ENCODE measurements at regions not wholly inside any gene's neighbourhood (a gene's known extent, or its start where the extent isn't known, plus 50 kb on each side); places are given as distances from the start of the nearest gene placed in this dataset.

DNA sequence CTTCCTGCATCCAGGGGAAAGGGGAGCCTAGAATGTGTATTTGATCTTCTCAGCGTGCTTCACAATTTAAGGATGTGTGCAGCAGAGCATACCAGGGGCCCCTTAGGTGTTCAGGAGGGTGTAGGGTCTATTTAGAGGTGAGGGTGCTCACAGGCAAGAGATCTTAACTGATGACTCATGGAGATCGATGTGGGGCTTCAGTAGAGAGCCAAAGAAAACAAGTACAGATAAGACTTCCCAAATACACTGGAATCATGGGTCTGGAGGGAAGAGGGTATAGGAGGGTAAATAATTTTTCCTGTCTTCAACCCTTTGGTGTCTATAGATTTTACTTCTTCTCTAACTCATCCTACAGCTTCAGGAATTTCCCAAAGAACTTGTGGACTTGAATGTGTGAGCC lies 170.2 kb upstream of the LRRC3B start:
- no peak for TF ChIP-seq EZH2 (IDR thresholded peaks at IDR 0.05; ENCODE audit: borderline replicate concordance, low read depth, low read length, severe bottlenecking)
- no peak for TF ChIP-seq CTCF (IDR thresholded peaks at IDR 0.05; ENCODE audit: borderline replicate concordance, extremely low read depth, low read length, poor library complexity, severe bottlenecking)
- Histone ChIP-seq H3K4me1 (ENCODE audit: insufficient read depth, low read length) (no peaks in the 10 kb centered on the region), H3K36me3 (ENCODE audit: insufficient read depth, low read length) (no peaks in the 10 kb centered on the region), H4K20me1 (ENCODE audit: insufficient read depth, low read length) (no peaks in the 10 kb centered on the region), H3K27me3 (ENCODE audit: insufficient read depth, low read length, poor library complexity) (no peaks in the 10 kb centered on the region), H3K9me3 (ENCODE audit: insufficient read depth, low read length, severe bottlenecking) (no peaks in the 10 kb centered on the region), H2AFZ (ENCODE audit: low read depth, low read length) (no peak overlapping the region), H3K4me3 (ENCODE audit: low read depth in 1 of 2, low read length in 2 of 2) (no peak overlapping the region), H3K79me2 (ENCODE audit: insufficient read depth, low read length) (no peaks in the 10 kb centered on the region), H3K4me2 (ENCODE audit: insufficient read depth, low read length) (no peak overlapping the region), H3K9ac (ENCODE audit: low read depth, low read length) (no peak overlapping the region), H3K27ac (ENCODE audit: low read length) (no peak overlapping the region)
- DNase-seq (no peak), ATAC-seq (ENCODE audit: insufficient read depth, low read depth) (no peak)

GRCh38 chr3:26460985-26461384 lies 161.6 kb upstream of the LRRC3B start:
- H3K27ac ChIP-seq (ENCODE audit: low read length) = no peak overlapping the region
- H3K27me3 ChIP-seq (ENCODE audit: insufficient read depth, low read length, poor library complexity) = no peaks in the 10 kb centered on the region
- no peak overlapping the region for H3K4me2 ChIP-seq (ENCODE audit: insufficient read depth, low read length)
- no peak for ATAC-seq (ENCODE audit: insufficient read depth, low read depth)
- H3K9ac ChIP-seq (ENCODE audit: low read depth, low read length) = no peak overlapping the region
- H3K4me1 ChIP-seq (ENCODE audit: insufficient read depth, low read length) = no peaks in the 10 kb centered on the region
- no peaks in the 10 kb centered on the region for H3K36me3 ChIP-seq (ENCODE audit: insufficient read depth, low read length)
- TF ChIP-seq EZH2 (IDR thresholded peaks at IDR 0.05; ENCODE audit: borderline replicate concordance, low read depth, low read length, severe bottlenecking) (no peak), CTCF (IDR thresholded peaks at IDR 0.05; ENCODE audit: borderline replicate concordance, extremely low read depth, low read length, poor library complexity, severe bottlenecking) (no peak)
- H2AFZ ChIP-seq (ENCODE audit: low read depth, low read length) = no peak overlapping the region
- no peaks in the 10 kb centered on the region for H4K20me1 ChIP-seq (ENCODE audit: insufficient read depth, low read length)
- DNase-seq = no peak
- no peak overlapping the region for H3K4me3 ChIP-seq (ENCODE audit: low read depth in 1 of 2, low read length in 2 of 2)
- no peaks in the 10 kb centered on the region for H3K79me2 ChIP-seq (ENCODE audit: insufficient read depth, low read length)
- H3K9me3 ChIP-seq (ENCODE audit: insufficient read depth, low read length, severe bottlenecking) = no peaks in the 10 kb centered on the region

DNA sequence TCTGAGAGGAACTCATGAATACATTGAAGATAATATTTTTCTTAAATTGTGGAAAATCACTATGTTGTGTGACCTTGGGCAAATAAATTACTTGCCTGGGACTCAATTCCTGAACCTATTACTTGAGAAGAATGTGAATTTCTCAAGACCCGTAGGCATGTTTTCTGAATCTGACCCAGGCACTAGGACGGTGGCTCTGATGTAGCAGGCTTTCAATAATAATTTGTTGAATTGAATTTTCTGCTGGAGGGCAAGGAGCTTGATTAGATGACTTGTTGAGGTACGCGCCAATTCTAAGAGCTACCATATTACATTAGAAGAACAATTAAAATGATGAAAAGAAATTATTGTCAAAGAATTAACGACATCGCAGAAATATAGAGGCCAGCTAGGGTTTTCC lies 150.2 kb upstream of the LRRC3B start:
- TF ChIP-seq EZH2 (IDR thresholded peaks at IDR 0.05; ENCODE audit: borderline replicate concordance, low read depth, low read length, severe bottlenecking) (no peak), CTCF (IDR thresholded peaks at IDR 0.05; ENCODE audit: borderline replicate concordance, extremely low read depth, low read length, poor library complexity, severe bottlenecking) (no peak)
- no peak overlapping the region for H2AFZ ChIP-seq (ENCODE audit: low read depth, low read length)
- H4K20me1 ChIP-seq (ENCODE audit: insufficient read depth, low read length) = no peaks in the 10 kb centered on the region

DNA sequence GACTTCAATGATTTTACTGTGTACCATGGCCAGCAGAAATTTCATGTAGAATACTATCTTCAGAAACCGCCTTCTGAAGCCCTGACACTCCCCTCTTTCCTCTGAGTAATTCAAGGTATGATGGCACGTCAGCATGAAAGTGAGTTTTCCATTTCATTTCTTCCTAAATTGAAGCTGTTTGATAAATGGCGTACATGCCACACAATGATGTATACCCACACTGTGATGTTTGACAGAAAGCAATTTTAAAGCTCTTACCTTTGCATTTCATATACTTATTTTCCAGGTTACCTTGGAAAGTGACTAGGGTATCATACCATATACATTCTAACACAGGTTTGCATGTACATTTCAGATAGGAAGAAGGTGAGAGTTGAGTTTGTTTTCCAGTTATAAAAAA lies 147.9 kb upstream of the LRRC3B start:
- Histone ChIP-seq H3K79me2 (ENCODE audit: insufficient read depth, low read length) (no peaks in the 10 kb centered on the region), H3K36me3 (ENCODE audit: insufficient read depth, low read length) (no peaks in the 10 kb centered on the region), H3K4me3 (ENCODE audit: low read depth in 1 of 2, low read length in 2 of 2) (no peak overlapping the region), H3K9me3 (ENCODE audit: insufficient read depth, low read length, severe bottlenecking) (no peaks in the 10 kb centered on the region), H2AFZ (ENCODE audit: low read depth, low read length) (no peak overlapping the region), H3K4me1 (ENCODE audit: insufficient read depth, low read length) (no peaks in the 10 kb centered on the region), H3K4me2 (ENCODE audit: insufficient read depth, low read length) (no peak overlapping the region), H3K27ac (ENCODE audit: low read length) (no peak overlapping the region), H4K20me1 (ENCODE audit: insufficient read depth, low read length) (no peaks in the 10 kb centered on the region), H3K27me3 (ENCODE audit: insufficient read depth, low read length, poor library complexity) (no peaks in the 10 kb centered on the region), H3K9ac (ENCODE audit: low read depth, low read length) (no peak overlapping the region)
- TF ChIP-seq EZH2 (IDR thresholded peaks at IDR 0.05; ENCODE audit: borderline replicate concordance, low read depth, low read length, severe bottlenecking) = no peak
- TF ChIP-seq CTCF (IDR thresholded peaks at IDR 0.05; ENCODE audit: borderline replicate concordance, extremely low read depth, low read length, poor library complexity, severe bottlenecking) = no peak
- no peak for DNase-seq
- no peak for ATAC-seq (ENCODE audit: insufficient read depth, low read depth)

More for the DNA sequence above, 150.2 kb upstream of the LRRC3B start:
- ATAC-seq (ENCODE audit: insufficient read depth, low read depth) (no peak), DNase-seq (no peak)
- no peak overlapping the region for H3K27ac ChIP-seq (ENCODE audit: low read length)
- no peak overlapping the region for H3K9ac ChIP-seq (ENCODE audit: low read depth, low read length)
- H3K4me1 ChIP-seq (ENCODE audit: insufficient read depth, low read length) = no peaks in the 10 kb centered on the region
- no peak overlapping the region for H3K4me3 ChIP-seq (ENCODE audit: low read depth in 1 of 2, low read length in 2 of 2)
- H3K79me2 ChIP-seq (ENCODE audit: insufficient read depth, low read length) = no peaks in the 10 kb centered on the region
- H3K27me3 ChIP-seq (ENCODE audit: insufficient read depth, low read length, poor library complexity) = no peaks in the 10 kb centered on the region
- no peaks in the 10 kb centered on the region for H3K9me3 ChIP-seq (ENCODE audit: insufficient read depth, low read length, severe bottlenecking)
- no peaks in the 10 kb centered on the region for H3K36me3 ChIP-seq (ENCODE audit: insufficient read depth, low read length)
- H3K4me2 ChIP-seq (ENCODE audit: insufficient read depth, low read length) = no peak overlapping the region

All from DND-41 (cell line).